Mesothelial cell of epicardium (in vitro differentiated cells): ENCODE measurements at regions not wholly inside any gene's neighbourhood (a gene's known extent, or its start where the extent isn't known, plus 50 kb on each side); places are given as distances from the start of the nearest gene placed in this dataset.

Experiments
- DNase-seq, 2 experiments: peaks; one replicate each; pipeline ENCODE4 v3.0.0; 2021; ENCODE audit warnings: low spot score in 2 of 2; ENCODE audit not compliant: unreplicated experiment in 2 of 2
- H3K27ac Mint-ChIP-seq: 2 replicates; pipeline ENCODE4 v1.8.0; 2021; ENCODE audit warnings: mixed read lengths
- H3K27me3 Mint-ChIP-seq: 2 replicates; pipeline ENCODE4 v1.8.0; 2021; ENCODE audit warnings: low read depth, mixed read lengths
- H3K36me3 Mint-ChIP-seq: 2 replicates; pipeline ENCODE4 v1.8.0; 2021; ENCODE audit warnings: mixed read lengths
- H3K4me1 Mint-ChIP-seq: 2 replicates; pipeline ENCODE4 v1.8.0; 2021; ENCODE audit warnings: mixed read lengths
- H3K4me3 Mint-ChIP-seq: 2 replicates; pipeline ENCODE4 v1.8.0; 2021; ENCODE audit warnings: mild to moderate bottlenecking, moderate library complexity, mixed read lengths
- H3K9me3 Mint-ChIP-seq: 2 replicates; pipeline ENCODE4 v1.8.0; 2021; ENCODE audit warnings: mixed read lengths
- CTCF ChIP-seq: fragments of 200-600 bp; sonication (generic); IDR thresholded peaks from one replicate; pipeline ENCODE4 v1.5.0; 2021; ENCODE audit warnings: antibody characterized with exemption; ENCODE audit not compliant: unreplicated experiment

- TF ChIP-seq CTCF, result no peak
- DNase-seq, result no peak
- Mint-ChIP-seq H3K4me3 (no peak overlapping the region), H3K9me3 (peaks cover 23% of the 10 kb centered on the region), H3K36me3 (no peaks in the 10 kb centered on the region), H3K4me1 (peaks cover 8% of the 10 kb centered on the region), H3K27me3 (no peaks in the 10 kb centered on the region), H3K27ac (no peak overlapping the region)
These were observed 250.0 kb upstream of the SHH start for GRCh38 chr7:156062286-156062685.

- DNase-seq, result no peak
These were observed 249.5 kb upstream of the SHH start for GRCh38 chr7:156061689-156062255.

GRCh38 chr7:156060925-156061324 is 248.7 kb upstream of the SHH start:
- Mint-ChIP-seq H3K27ac (no peak overlapping the region), H3K9me3 (peaks cover 14% of the 10 kb centered on the region), H3K4me1 (peaks cover 8% of the 10 kb centered on the region), H3K36me3 (no peaks in the 10 kb centered on the region), H3K27me3 (no peaks in the 10 kb centered on the region), H3K4me3 (no peak overlapping the region)
- TF ChIP-seq CTCF, result no peak
- DNase-seq, result no peak

More at GRCh38 chr7:156061689-156062255, 249.5 kb upstream of the SHH start:
- no peak for TF ChIP-seq CTCF
- H3K4me1 Mint-ChIP-seq, result peaks cover 8% of the 10 kb centered on the region
- H3K4me3 Mint-ChIP-seq, result no peak overlapping the region
- H3K27ac Mint-ChIP-seq, result no peak overlapping the region
- H3K27me3 Mint-ChIP-seq, result no peaks in the 10 kb centered on the region
- H3K9me3 Mint-ChIP-seq, result peaks cover 19% of the 10 kb centered on the region
- no peaks in the 10 kb centered on the region for H3K36me3 Mint-ChIP-seq

GRCh38 chr7:156059369-156059768 is 247.1 kb upstream of the SHH start:
- H3K9me3 Mint-ChIP-seq, result peaks cover 19% of the 10 kb centered on the region
- no peak overlapping the region for H3K27ac Mint-ChIP-seq
- DNase-seq, result no peak

GRCh38 chr7:156058248-156058647 is 246.0 kb upstream of the SHH start:
- no peaks in the 10 kb centered on the region for H3K36me3 Mint-ChIP-seq
- no peaks in the 10 kb centered on the region for H3K4me1 Mint-ChIP-seq
- H3K9me3 Mint-ChIP-seq, result peaks cover 26% of the 10 kb centered on the region
- no peaks in the 10 kb centered on the region for H3K27me3 Mint-ChIP-seq
- H3K4me3 Mint-ChIP-seq, result no peak overlapping the region
- no peak for DNase-seq
- TF ChIP-seq CTCF, result no peak
- H3K27ac Mint-ChIP-seq, result no peak overlapping the region

More at GRCh38 chr7:156059369-156059768, 247.1 kb upstream of the SHH start:
- no peak overlapping the region for H3K4me3 Mint-ChIP-seq
- no peaks in the 10 kb centered on the region for H3K36me3 Mint-ChIP-seq
- H3K27me3 Mint-ChIP-seq, result no peaks in the 10 kb centered on the region
- H3K4me1 Mint-ChIP-seq, result no peaks in the 10 kb centered on the region
- no peak for TF ChIP-seq CTCF

GRCh38 chr7:156056534-156056933 is 244.3 kb upstream of the SHH start:
- DNase-seq, result no peak
- H3K27ac Mint-ChIP-seq, result no peak overlapping the region
- no peaks in the 10 kb centered on the region for H3K27me3 Mint-ChIP-seq
- peaks cover 41% of the 10 kb centered on the region for H3K9me3 Mint-ChIP-seq
- no peaks in the 10 kb centered on the region for H3K4me1 Mint-ChIP-seq
- TF ChIP-seq CTCF, result no peak
- no peaks in the 10 kb centered on the region for H3K36me3 Mint-ChIP-seq
- no peak overlapping the region for H3K4me3 Mint-ChIP-seq
